HG03045 (cell line): ENCODE measurements at regions not wholly inside any gene's neighbourhood (a gene's known extent, or its start where the extent isn't known, plus 50 kb on each side); places are given as distances from the start of the nearest gene placed in this dataset.

Experiments
- ATAC-seq: cut with Tn5 transposase; IDR thresholded peaks from one replicate; pipeline ENCODE4 v1.9.1; 2021; ENCODE audit warnings: mild to moderate bottlenecking, moderate library complexity; ENCODE audit not compliant: unreplicated experiment

- ATAC-seq = no peak
Observed at GRCh38 chr20:39109933-39110818, 148.0 kb downstream of the DHX35 start.

- no peak for ATAC-seq
Observed at GRCh38 chr20:39108746-39109145, 146.6 kb downstream of the DHX35 start.

GRCh38 chr20:39107741-39108140 is 145.6 kb downstream of the DHX35 start:
- no peak for ATAC-seq

- ATAC-seq = no peak
Observed at GRCh38 chr20:39106791-39107190, 144.6 kb downstream of the DHX35 start.

GRCh38 chr20:39105551-39105950 is 143.4 kb downstream of the DHX35 start:
- ATAC-seq = no peak

GRCh38 chr20:39103732-39104131 is 141.6 kb downstream of the DHX35 start:
- no peak for ATAC-seq

GRCh38 chr20:39103305-39103704 is 141.2 kb downstream of the DHX35 start:
- ATAC-seq = no peak

GRCh38 chr20:39101895-39102294 is 139.8 kb downstream of the DHX35 start:
- no peak for ATAC-seq

GRCh38 chr20:39100691-39101090 is 138.5 kb downstream of the DHX35 start:
- ATAC-seq = no peak

- ATAC-seq = no peak
Observed at GRCh38 chr20:39097889-39098288, 135.7 kb downstream of the DHX35 start.

- ATAC-seq = no peak
Observed at GRCh38 chr20:39095870-39096269, 133.7 kb downstream of the DHX35 start.

- ATAC-seq = no peak
Observed at GRCh38 chr20:39094391-39094790, 132.2 kb downstream of the DHX35 start.

GRCh38 chr20:39092733-39093410 is 130.7 kb downstream of the DHX35 start:
- ATAC-seq = no peak

- no peak for ATAC-seq
Observed at GRCh38 chr20:39090906-39091305, 128.8 kb downstream of the DHX35 start.

GRCh38 chr20:39089797-39090196 is 127.7 kb downstream of the DHX35 start:
- ATAC-seq = no peak
